Spleen (tissue), 11 donors: ENCODE measurements at regions not wholly inside any gene's neighbourhood (a gene's known extent, or its start where the extent isn't known, plus 50 kb on each side); places are given as distances from the start of the nearest gene placed in this dataset.

ENCODE experiments used
- DNase-seq: peaks from one replicate; pipeline ENCODE4 v3.0.0-alpha.2; 2020
- H3K27ac ChIP-seq, 8 donors: fragments of 200-600 bp; sonication (generic) in 7 of 8; 1 replicate in 4 of 8; 2 replicates in 4 of 8; pipeline versions ENCODE4 v1.5.0 to v1.8.0; 2016 to 2021; ENCODE audit warnings: inconsistent platforms in 4 of 8, mild to moderate bottlenecking in 4 of 8, moderate library complexity in 1 of 8
- H3K27me3 ChIP-seq, 7 donors: fragments of 200-600 bp; sonication (generic) in 6 of 7; replicated peaks in 1 of 7; 1 replicate in 4 of 7; 2 replicates in 3 of 7; pipeline versions ENCODE4 v1.5.0 to v1.8.0; 2016 to 2021; ENCODE audit warnings: inconsistent platforms in 3 of 7, mild to moderate bottlenecking in 1 of 7
- H3K36me3 ChIP-seq, 6 donors: fragments of 200-600 bp; sonication (generic) in 5 of 6; 1 replicate in 4 of 6; 2 replicates in 2 of 6; pipeline versions ENCODE4 v1.5.0 to v1.8.0; 2016 to 2021; ENCODE audit warnings: inconsistent platforms in 2 of 6
- H3K4me1 ChIP-seq, 6 donors: fragments of 200-600 bp; sonication (generic) in 5 of 6; 1 replicate in 3 of 6; 2 replicates in 3 of 6; pipeline versions ENCODE4 v1.5.0 to v1.8.0; 2016 to 2021; ENCODE audit warnings: inconsistent platforms in 3 of 6
- H3K4me3 ChIP-seq, 8 donors: fragments of 200-600 bp; sonication (generic) in 7 of 8; 1 replicate in 4 of 8; 2 replicates in 4 of 8; pipeline versions ENCODE4 v1.5.0 to v1.8.0; 2016 to 2021; ENCODE audit warnings: inconsistent platforms in 4 of 8, mild to moderate bottlenecking in 4 of 8, moderate library complexity in 2 of 8
- H3K9me3 ChIP-seq, 8 donors: fragments of 200-600 bp; sonication (generic) in 7 of 8; 1 replicate in 4 of 8; 2 replicates in 4 of 8; pipeline versions ENCODE4 v1.5.0 to v1.8.0; 2016 to 2021; ENCODE audit warnings: inconsistent platforms in 4 of 8
- POLR2A ChIP-seq, 3 donors: fragments of 450-650 bp; IDR thresholded peaks; one replicate each; pipeline ENCODE4 v1.5.1; 2017; ENCODE audit warnings: antibody characterized with exemption in 3 of 3, mild to moderate bottlenecking in 1 of 3
- POLR2AphosphoS5 ChIP-seq, 3 donors: sonication (generic); formaldehyde crosslinking; IDR thresholded peaks; one replicate each; pipeline ENCODE4 v1.5.1; 2017; ENCODE audit warnings: antibody characterized with exemption in 3 of 3
- WGBS, 5 donors: extraction: QIAGEN DNeasy Blood & Tissue Kit in 3 of 5; methylation state at CpG; one replicate each; pipeline versions ENCODE4 v1.1.5 to v1.1.7; 2013 to 2018; 5-methylcytosine and 5-hydroxymethylcytosine counted together
- intact Hi-C: fragments of 100-400 bp; cut with DNase I; formaldehyde crosslinking; loops from one replicate; pipeline ENCODE4 v1.15.0; 2023; ENCODE audit warnings: low total_unique reads
- TF ChIP-seq, protein P1 (sequence below), 11 experiments: fragments of 200-600 bp in 7 of 11; fragments of 450-650 bp in 4 of 11; sonication (generic) in 4 of 11; IDR thresholded peaks in 8 of 11; conservative IDR thresholded peaks in 3 of 11; 1 replicate in 7 of 11; 2 replicates in 4 of 11; pipeline versions ENCODE4 v1.4.0 to v1.8.0; 2016 to 2021; ENCODE audit warnings: antibody characterized with exemption in 11 of 11, inconsistent platforms in 4 of 11, mild to moderate bottlenecking in 1 of 11
- donor health status: healthy with polysubstance abuse.
- donor health status: DM: no; HTN: no; CAD: no; lungs with moderate emphysema.
- donor health status: DM: no; HTN: no; CAD: no.
- donor health status: Bipolar disorder and iron deficiency.
- donor health status: healthy.
- donor health status: DM: no; HTN: no; CAD: no.
- donor health status: DM: yes; HTN: yes; CAD: no.

DNA sequence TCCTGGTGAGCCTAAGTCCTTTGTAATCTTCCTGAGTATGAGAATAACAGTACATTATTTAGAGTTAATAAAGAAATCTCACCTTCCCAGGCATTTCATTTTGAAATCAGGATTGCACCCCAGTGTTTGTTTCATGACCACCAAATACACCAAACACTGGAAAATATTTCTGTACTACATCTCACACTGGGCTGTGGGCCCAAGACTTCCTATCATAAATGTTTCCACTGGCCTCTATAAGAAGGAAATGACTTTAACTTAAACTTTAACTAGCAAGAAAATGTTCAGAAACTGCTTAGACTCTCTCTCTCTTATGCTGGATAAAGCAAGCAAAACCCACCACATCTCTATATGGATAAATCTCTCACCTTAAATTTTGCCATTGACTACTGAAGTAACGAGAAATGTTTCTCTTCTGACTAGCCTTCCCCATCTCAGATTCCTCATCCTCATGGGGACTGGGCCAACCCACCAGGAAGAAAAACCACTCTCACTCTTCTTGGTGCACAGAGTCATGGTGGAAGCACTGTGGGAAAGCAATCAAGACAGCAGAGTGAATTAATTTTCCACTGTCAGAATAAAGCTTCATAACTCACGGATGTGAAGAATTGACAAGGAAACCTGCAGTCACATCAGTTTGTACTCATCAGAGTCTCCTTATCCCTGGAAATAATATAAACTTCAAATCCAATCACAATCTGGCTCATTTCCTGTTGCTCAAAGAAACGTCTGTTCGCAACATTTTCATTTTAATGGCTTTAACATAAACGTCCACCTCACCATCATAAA, 859.6 kb downstream of the EPHA3 start:
- H3K27me3 ChIP-seq, result no peaks in the 10 kb centered on the region
- no peaks in the 10 kb centered on the region for H3K36me3 ChIP-seq
- no peak overlapping the region for H3K4me3 ChIP-seq
- H3K9me3 ChIP-seq, result peaks cover 0 to 35% (median 23%) of the 10 kb centered on the region in 8 donors
- no peak overlapping the region for H3K27ac ChIP-seq
- no peak for DNase-seq
- TF ChIP-seq, protein P1, sequence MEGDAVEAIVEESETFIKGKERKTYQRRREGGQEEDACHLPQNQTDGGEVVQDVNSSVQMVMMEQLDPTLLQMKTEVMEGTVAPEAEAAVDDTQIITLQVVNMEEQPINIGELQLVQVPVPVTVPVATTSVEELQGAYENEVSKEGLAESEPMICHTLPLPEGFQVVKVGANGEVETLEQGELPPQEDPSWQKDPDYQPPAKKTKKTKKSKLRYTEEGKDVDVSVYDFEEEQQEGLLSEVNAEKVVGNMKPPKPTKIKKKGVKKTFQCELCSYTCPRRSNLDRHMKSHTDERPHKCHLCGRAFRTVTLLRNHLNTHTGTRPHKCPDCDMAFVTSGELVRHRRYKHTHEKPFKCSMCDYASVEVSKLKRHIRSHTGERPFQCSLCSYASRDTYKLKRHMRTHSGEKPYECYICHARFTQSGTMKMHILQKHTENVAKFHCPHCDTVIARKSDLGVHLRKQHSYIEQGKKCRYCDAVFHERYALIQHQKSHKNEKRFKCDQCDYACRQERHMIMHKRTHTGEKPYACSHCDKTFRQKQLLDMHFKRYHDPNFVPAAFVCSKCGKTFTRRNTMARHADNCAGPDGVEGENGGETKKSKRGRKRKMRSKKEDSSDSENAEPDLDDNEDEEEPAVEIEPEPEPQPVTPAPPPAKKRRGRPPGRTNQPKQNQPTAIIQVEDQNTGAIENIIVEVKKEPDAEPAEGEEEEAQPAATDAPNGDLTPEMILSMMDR (IDR thresholded peaks at IDR 0.05 in 8 of 11, conservative IDR thresholded peaks at IDR 0.05 in 3 of 11), result no peak
- no peak for TF ChIP-seq POLR2AphosphoS5 (IDR thresholded peaks at IDR 0.05)
- TF ChIP-seq POLR2A (IDR thresholded peaks at IDR 0.05), result no peak
- intact Hi-C loops, result no loop called here
- 71 to 82% (median 74%) methylated on average over 5 of the region's 5 CpGs for WGBS, 5 donors
- no peaks in the 10 kb centered on the region for H3K4me1 ChIP-seq

DNA sequence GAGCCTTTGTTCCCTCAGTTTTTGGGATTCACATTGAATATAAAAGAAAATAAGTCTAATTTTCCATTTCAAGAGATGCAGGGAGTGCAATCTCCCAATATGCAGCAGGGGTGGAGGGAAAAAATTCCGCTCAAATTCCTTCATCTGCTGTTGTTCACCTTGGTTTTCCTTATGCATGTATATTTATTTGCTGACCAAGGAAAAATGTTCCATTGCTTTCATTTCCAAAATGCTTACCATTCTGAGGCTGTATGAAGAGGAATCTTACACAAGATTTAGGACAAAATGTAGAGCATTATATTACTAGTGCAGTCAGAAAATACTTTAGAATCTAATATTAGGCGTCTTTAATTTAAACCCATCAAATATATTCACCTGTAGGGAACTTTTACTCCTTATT, 863.9 kb downstream of the EPHA3 start:
- TF ChIP-seq POLR2A (IDR thresholded peaks at IDR 0.05), result no peak
- no peaks in the 10 kb centered on the region for H3K4me1 ChIP-seq
- H3K4me3 ChIP-seq, result no peak overlapping the region
- peaks cover 0 to 26% (median 14%) of the 10 kb centered on the region in 8 donors for H3K9me3 ChIP-seq
- DNase-seq, result no peak
- no peaks in the 10 kb centered on the region for H3K36me3 ChIP-seq
- H3K27me3 ChIP-seq, result no peaks in the 10 kb centered on the region
- intact Hi-C loops, result no loop called here
- H3K27ac ChIP-seq, result no peak overlapping the region
- WGBS, 5 donors, result 76 to 87% (median 78%) methylated on average over 2 of the region's 2 CpGs

DNA sequence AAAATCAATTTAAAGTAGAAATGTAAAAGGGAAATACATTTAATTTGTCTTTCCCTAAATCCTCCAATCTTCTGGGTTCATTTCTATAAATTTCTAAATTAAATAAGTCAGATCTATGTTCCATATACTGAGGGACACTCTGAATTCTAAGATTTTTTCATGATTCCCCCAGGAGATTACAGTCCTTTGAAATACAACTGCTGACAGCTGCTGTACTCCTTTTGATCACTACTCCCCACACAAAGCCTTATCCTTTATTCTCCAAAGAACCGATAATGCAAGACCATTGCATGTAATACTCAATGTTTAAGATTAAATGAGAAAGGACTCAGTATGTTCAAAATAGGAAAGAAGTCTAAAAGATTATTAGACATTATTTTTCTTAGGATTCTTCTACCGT, 865.7 kb downstream of the EPHA3 start:
- intact Hi-C loops, result no loop called here
- no peak for DNase-seq
- Histone ChIP-seq H3K4me1 (no peaks in the 10 kb centered on the region), H3K9me3 (peaks cover 0 to 13% (median 4%) of the 10 kb centered on the region in 8 donors), H3K4me3 (no peak overlapping the region), H3K36me3 (no peaks in the 10 kb centered on the region), H3K27me3 (no peaks in the 10 kb centered on the region), H3K27ac (no peak overlapping the region)
- WGBS, 5 donors, result 80 to 94% (median 92%) methylated on average over 2 of the region's 2 CpGs
- no peak for TF ChIP-seq POLR2AphosphoS5 (IDR thresholded peaks at IDR 0.05)
- TF ChIP-seq, protein P1 (IDR thresholded peaks at IDR 0.05 in 8 of 11, conservative IDR thresholded peaks at IDR 0.05 in 3 of 11), result no peak

DNA sequence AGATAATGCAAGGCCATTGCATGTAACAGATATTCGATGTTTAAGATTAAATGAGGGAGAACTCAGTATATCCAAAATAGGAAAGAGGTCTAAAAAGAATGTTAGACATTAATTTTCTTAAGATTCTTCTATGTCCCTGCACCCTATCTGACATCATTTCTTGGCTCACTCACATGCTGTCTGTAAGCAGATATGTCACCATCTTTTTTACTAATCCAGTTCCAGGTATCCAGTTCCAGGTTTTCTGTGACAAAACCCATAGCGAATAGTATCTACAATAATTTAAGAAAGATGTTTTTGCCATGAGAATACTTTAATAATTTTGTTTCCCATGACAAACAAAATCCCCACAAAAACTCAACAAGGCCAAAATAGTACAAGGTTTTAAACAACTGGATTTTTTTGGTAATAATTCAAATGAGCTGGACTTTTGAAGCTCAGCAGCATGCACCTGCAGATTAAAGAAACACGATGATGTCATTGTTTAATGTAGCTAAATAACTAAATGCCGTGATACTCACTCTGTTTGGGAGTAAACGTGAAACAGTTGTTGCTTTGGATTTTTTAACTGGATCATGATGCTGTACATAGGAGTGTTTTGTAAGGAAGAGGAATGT, 867.6 kb downstream of the EPHA3 start:
- no peak for TF ChIP-seq POLR2A (IDR thresholded peaks at IDR 0.05)
- TF ChIP-seq POLR2AphosphoS5 (IDR thresholded peaks at IDR 0.05), result no peak
- TF ChIP-seq, protein P1 (IDR thresholded peaks at IDR 0.05 in 8 of 11, conservative IDR thresholded peaks at IDR 0.05 in 3 of 11), result no peak
- peaks cover 0 to 7% (median 0%) of the 10 kb centered on the region in 8 donors for H3K9me3 ChIP-seq
- no peak overlapping the region for H3K4me3 ChIP-seq
- intact Hi-C loops, result no loop called here
- H3K36me3 ChIP-seq, result no peaks in the 10 kb centered on the region
- H3K27ac ChIP-seq, result no peak overlapping the region
- no peak for DNase-seq
- 78 to 89% (median 82%) methylated on average over 5 of the region's 5 CpGs for WGBS, 5 donors
- no peaks in the 10 kb centered on the region for H3K4me1 ChIP-seq
- H3K27me3 ChIP-seq, result no peaks in the 10 kb centered on the region
